CD14-positive monocyte (primary cell): ENCODE measurements at regions not wholly inside any gene's neighbourhood (a gene's known extent, or its start where the extent isn't known, plus 50 kb on each side); places are given as distances from the start of the nearest gene placed in this dataset.
"Not testable (repeated sequence)": the region's sequence is repeated elsewhere in the genome, so short reads cannot be mapped to it uniquely, and the experiment has no call there.

Experiments
- DNase-seq, 3 donors: peaks; one replicate each; pipeline ENCODE4 v3.0.0-alpha.2; 2011 to 2022
- H2AFZ ChIP-seq: 2 replicates; pipeline ENCODE4 v1.6.0; 2012; ENCODE audit warnings: mild to moderate bottlenecking, low read depth, low read length, inconsistent platforms; ENCODE audit not compliant: insufficient read depth, poor library complexity, severe bottlenecking
- H3K27ac ChIP-seq, 2 donors: 1 replicate in 1 of 2; 2 replicates in 1 of 2; pipeline ENCODE4 v1.5.1; 2012 to 2013; ENCODE audit warnings: low read length in 2 of 2, control low read depth in 1 of 2, inconsistent platforms in 1 of 2, low read depth in 1 of 2, mild to moderate bottlenecking in 1 of 2
- H3K27me3 ChIP-seq, 2 donors: one replicate each; pipeline versions ENCODE4 v1.6.0 to v1.6.1; 2011 to 2013; ENCODE audit warnings: low read length in 2 of 2; ENCODE audit not compliant: control insufficient read depth in 2 of 2, insufficient read depth in 2 of 2
- H3K36me3 ChIP-seq, 2 donors: replicated peaks in 1 of 2; 1 replicate in 1 of 2; 2 replicates in 1 of 2; pipeline versions ENCODE4 v1.5.1 to v1.6.1; 2012 to 2013; ENCODE audit warnings: low read length in 2 of 2, control low read depth in 1 of 2, inconsistent platforms in 1 of 2, mild to moderate bottlenecking in 1 of 2; ENCODE audit not compliant: insufficient read depth in 2 of 2, control insufficient read depth in 1 of 2
- H3K4me1 ChIP-seq, 2 donors: 1 replicate in 1 of 2; 2 replicates in 1 of 2; pipeline versions ENCODE4 v1.5.1 to v1.6.1; 2012 to 2013; ENCODE audit warnings: low read length in 2 of 2, control low read depth in 1 of 2, inconsistent platforms in 1 of 2, mild to moderate bottlenecking in 1 of 2, moderate library complexity in 1 of 2; ENCODE audit not compliant: insufficient read depth in 2 of 2, control insufficient read depth in 1 of 2
- H3K4me2 ChIP-seq: replicated peaks from 2 replicates; pipeline ENCODE3; 2012; ENCODE audit warnings: low read length, moderate library complexity, mild to moderate bottlenecking; ENCODE audit not compliant: poor library complexity, severe bottlenecking; ENCODE audit errors: extremely low read depth
- H3K4me3 ChIP-seq, 3 experiments: fragments of 200-600 bp in 1 of 3; sonication (generic) in 1 of 3; replicated peaks in 1 of 3; 1 replicate in 2 of 3; 2 replicates in 1 of 3; pipeline ENCODE4 v1.5.1; 2011 to 2013; ENCODE audit warnings: low read length in 3 of 3, mild to moderate bottlenecking in 3 of 3, control low read depth in 2 of 3, low read depth in 2 of 3, inconsistent platforms in 1 of 3, moderate library complexity in 1 of 3
- H3K79me2 ChIP-seq: 2 replicates; pipeline ENCODE4 v1.6.0; 2012; ENCODE audit warnings: mild to moderate bottlenecking, control low read depth, inconsistent platforms, low read length, moderate library complexity; ENCODE audit not compliant: insufficient read depth
- H3K9ac ChIP-seq: 2 replicates; pipeline ENCODE4 v1.6.0; 2017; ENCODE audit warnings: low read length, mild to moderate bottlenecking; ENCODE audit not compliant: insufficient read depth, poor library complexity, severe bottlenecking
- H3K9me3 ChIP-seq, 2 donors: replicated peaks in 1 of 2; 1 replicate in 1 of 2; 2 replicates in 1 of 2; pipeline versions ENCODE4 v1.5.1 to v1.6.1; 2012 to 2013; ENCODE audit warnings: low read length in 2 of 2, control low read depth in 1 of 2; ENCODE audit not compliant: control insufficient read depth in 1 of 2, insufficient read depth in 1 of 2
- H4K20me1 ChIP-seq: 2 replicates; pipeline ENCODE4 v1.6.0; 2012; ENCODE audit warnings: mild to moderate bottlenecking, low read length, control low read depth, moderate library complexity; ENCODE audit not compliant: insufficient read depth
- H3K27ac Mint-ChIP-seq, 7 donors: one replicate each; pipeline ENCODE4 v1.8.0; 2020; ENCODE audit warnings: mild to moderate bottlenecking in 7 of 7, mixed read lengths in 7 of 7, moderate library complexity in 6 of 7, inconsistent platforms in 2 of 7
- H3K27me3 Mint-ChIP-seq, 3 donors: one replicate each; pipeline ENCODE4 v1.8.0; 2021 to 2022; ENCODE audit warnings: low read depth in 3 of 3, mild to moderate bottlenecking in 3 of 3, mixed read lengths in 3 of 3, moderate library complexity in 3 of 3, inconsistent platforms in 1 of 3
- H3K36me3 Mint-ChIP-seq, 2 donors: one replicate each; pipeline ENCODE4 v1.8.0; 2020; ENCODE audit warnings: mixed read lengths in 2 of 2, inconsistent platforms in 1 of 2, mild to moderate bottlenecking in 1 of 2
- H3K4me1 Mint-ChIP-seq: one replicate; pipeline ENCODE4 v1.8.0; 2020; ENCODE audit warnings: mild to moderate bottlenecking, mixed read lengths
- H3K4me3 Mint-ChIP-seq, 2 donors: one replicate each; pipeline ENCODE4 v1.8.0; 2020; ENCODE audit warnings: mild to moderate bottlenecking in 2 of 2, mixed read lengths in 2 of 2, moderate library complexity in 1 of 2
- H3K9me3 Mint-ChIP-seq, 7 donors: one replicate each; pipeline ENCODE4 v1.8.0; 2020 to 2022; ENCODE audit warnings: mixed read lengths in 7 of 7, mild to moderate bottlenecking in 6 of 7, moderate library complexity in 6 of 7, inconsistent platforms in 2 of 7
- CTCF ChIP-seq: fragments of 200-600 bp; IDR thresholded peaks from one replicate; pipeline ENCODE4 v1.8.0; 2022; ENCODE audit warnings: antibody characterized with exemption, mild to moderate bottlenecking
- WGBS: methylation state at CpG from one replicate; pipeline ENCODE4 v1.1.5; 2013; ENCODE audit warnings: missing lambda C conversion rate; ENCODE audit not compliant: insufficient coverage; 5-methylcytosine and 5-hydroxymethylcytosine counted together
- intact Hi-C, 2 donors: fragments of 100-400 bp; cut with micrococcal nuclease; formaldehyde crosslinking; loops; one replicate each; pipeline versions ENCODE4 v1.15.0 to v1.15.1; 2023

- H4K20me1 ChIP-seq, result no peaks in the 10 kb centered on the region
- peaks cover 49% of the 10 kb centered on the region for H3K4me1 Mint-ChIP-seq
- H2AFZ ChIP-seq, result no peak overlapping the region
- DNase-seq, result no peak
- H3K27me3 Mint-ChIP-seq, result peaks cover 0 to 3% (median 0%) of the 10 kb centered on the region in 3 donors
- H3K4me3 Mint-ChIP-seq, result no peak overlapping the region
- no peak for TF ChIP-seq CTCF
- peaks cover 0 to 3% of the 10 kb centered on the region in 2 donors for H3K36me3 Mint-ChIP-seq
- H3K9me3 Mint-ChIP-seq, result no peaks in the 10 kb centered on the region
- no peak overlapping the region for H3K4me2 ChIP-seq
- intact Hi-C loops, result loop anchor here (2.0 to 5.0 kb wide), 2 partner anchors 65 to 89 kb away; partner anchors contain the start of gene KLF6 (in 1 of the 2)
- H3K9me3 ChIP-seq, result no peaks in the 10 kb centered on the region
- H3K4me3 ChIP-seq, result no peak overlapping the region
- peak overlapping the region; percentile 72 to 99 (median 94) for H3K27ac Mint-ChIP-seq
- H3K27me3 ChIP-seq, result no peaks in the 10 kb centered on the region
- peak overlapping the region in 1 of 2 donors; percentile 94 for H3K27ac ChIP-seq
- H3K36me3 ChIP-seq, result no peaks in the 10 kb centered on the region
- H3K79me2 ChIP-seq, result no peaks in the 10 kb centered on the region
- 100% methylated on average over 1 of the region's 3 CpGs for WGBS
- H3K9ac ChIP-seq, result no peak overlapping the region
- peaks cover 52 to 62% of the 10 kb centered on the region in 2 donors for H3K4me1 ChIP-seq
Observed at GRCh38 chr10:3875842-3876235, 90.8 kb upstream of the KLF6 start.

- H3K4me1 ChIP-seq, result peaks cover 52 to 62% of the 10 kb centered on the region in 2 donors
- H3K4me2 ChIP-seq, result no peak overlapping the region
- H3K36me3 Mint-ChIP-seq, result peaks cover 0 to 3% of the 10 kb centered on the region in 2 donors
- H3K27me3 Mint-ChIP-seq, result peaks cover 0 to 2% (median 0%) of the 10 kb centered on the region in 3 donors
- peak overlapping the region; percentile 91 to 99 (median 97) for H3K27ac Mint-ChIP-seq
- H3K9ac ChIP-seq, result no peak overlapping the region
- intact Hi-C loops, result loop anchor here (2.0 to 5.0 kb wide), 2 partner anchors 64 to 88 kb away; partner anchors contain the start of gene KLF6 (in 1 of the 2)
- H3K27ac ChIP-seq, result peak overlapping the region; percentile 58 to 94
- WGBS, result 0% methylated on average over 1 of the region's 6 CpGs
- no peaks in the 10 kb centered on the region for H4K20me1 ChIP-seq
- peak overlapping the region in 1 of 2 donors; percentile 21 for H3K4me3 Mint-ChIP-seq
- no peak overlapping the region for H2AFZ ChIP-seq
- H3K9me3 ChIP-seq, result no peaks in the 10 kb centered on the region
- peaks cover 49% of the 10 kb centered on the region for H3K4me1 Mint-ChIP-seq
- no peaks in the 10 kb centered on the region for H3K36me3 ChIP-seq
- H3K9me3 Mint-ChIP-seq, result no peaks in the 10 kb centered on the region
- H3K4me3 ChIP-seq, result no peak overlapping the region
- DNase-seq, result peak in 2 of 3 donors; percentile 56 to 66
- H3K27me3 ChIP-seq, result no peaks in the 10 kb centered on the region
- no peak for TF ChIP-seq CTCF
- no peaks in the 10 kb centered on the region for H3K79me2 ChIP-seq
Observed at GRCh38 chr10:3874990-3875841, 90.2 kb upstream of the KLF6 start.

GRCh38 chr10:3874610-3874989, 89.6 kb upstream of the KLF6 start:
- not testable (repeated sequence) for H3K27me3 Mint-ChIP-seq, H2AFZ ChIP-seq, H3K4me2 ChIP-seq, H3K36me3 ChIP-seq, H3K9me3 ChIP-seq, H3K27me3 ChIP-seq, H3K9ac ChIP-seq, H3K9me3 Mint-ChIP-seq, H4K20me1 ChIP-seq, H3K36me3 Mint-ChIP-seq, H3K79me2 ChIP-seq, H3K4me3 ChIP-seq
- peak overlapping the region in 1 of 2 donors; percentile 21 for H3K4me3 Mint-ChIP-seq
- no CpG with 5 or more reads among the region's 4 CpGs for WGBS
- peaks cover 49% of the 10 kb centered on the region for H3K4me1 Mint-ChIP-seq
- DNase-seq, result peak in 1 of 3 donors; percentile 29
- peak overlapping the region; percentile 58 to 91 for H3K27ac ChIP-seq
- H3K4me1 ChIP-seq, result peaks cover 52 to 62% of the 10 kb centered on the region in 2 donors
- intact Hi-C loops, result loop anchor here in 1 of 2 donors (2.0 kb wide), 1 partner anchor 64 kb away; no protein-coding TSS in a partner anchor
- peak overlapping the region; percentile 91 to 99 (median 97) for H3K27ac Mint-ChIP-seq
